GM23338 (cell line): ENCODE measurements at regions not wholly inside any gene's neighbourhood (a gene's known extent, or its start where the extent isn't known, plus 50 kb on each side); places are given as distances from the start of the nearest gene placed in this dataset.

Experiments
- ATAC-seq: fragments of 200-7000 bp; cut with Tn5 transposase; 3 replicates; pipeline ENCODE4 v1.9.1; 2020
- DNase-seq: peaks from one replicate; pipeline ENCODE4 v3.0.0-alpha.2; 2015; ENCODE audit warnings: low spot score
- H2AFZ ChIP-seq: fragments of 200-600 bp; sonication (generic); 2 replicates; pipeline ENCODE4 v1.8.0; 2016; ENCODE audit warnings: antibody characterized with exemption, mild to moderate bottlenecking, moderate library complexity
- H3F3A ChIP-seq: fragments of 200-600 bp; sonication (generic); replicated peaks from 2 replicates; pipeline ENCODE4 v1.8.0; 2017; ENCODE audit warnings: antibody characterized with exemption, mixed run types, low read depth
- H3K27ac ChIP-seq: fragments of 200-600 bp; sonication (generic); 2 replicates; pipeline ENCODE4 v1.6.1; 2016; ENCODE audit warnings: low read depth
- H3K27me3 ChIP-seq: fragments of 200-600 bp; sonication (generic); 2 replicates; pipeline ENCODE4 v1.8.0; 2016; ENCODE audit warnings: mild to moderate bottlenecking, mixed run types, moderate library complexity; ENCODE audit not compliant: insufficient read depth
- H3K36me3 ChIP-seq: fragments of 200-600 bp; sonication (generic); 2 replicates; pipeline ENCODE4 v1.8.0; 2016; ENCODE audit warnings: mild to moderate bottlenecking; ENCODE audit not compliant: insufficient read depth
- H3K4me1 ChIP-seq: fragments of 200-600 bp; sonication (generic); 2 replicates; pipeline ENCODE4 v1.8.0; 2016; ENCODE audit warnings: mild to moderate bottlenecking, moderate library complexity; ENCODE audit not compliant: insufficient read depth
- H3K4me2 ChIP-seq: fragments of 200-600 bp; sonication (generic); 2 replicates; pipeline ENCODE4 v1.7.1; 2017; ENCODE audit warnings: mixed run types
- H3K4me3 ChIP-seq: fragments of 200-600 bp; sonication (generic); 2 replicates; pipeline ENCODE4 v1.6.1; 2016; ENCODE audit warnings: mixed run types
- H3K79me2 ChIP-seq: fragments of 200-600 bp; sonication (generic); replicated peaks from 2 replicates; pipeline ENCODE4 v1.8.0; 2017; ENCODE audit warnings: mild to moderate bottlenecking; ENCODE audit not compliant: insufficient read depth
- H3K9me2 ChIP-seq: fragments of 200-600 bp; sonication (generic); 2 replicates; pipeline ENCODE4 v1.8.0; 2017; ENCODE audit not compliant: insufficient read depth
- H4K20me1 ChIP-seq: fragments of 200-600 bp; sonication (generic); replicated peaks from 2 replicates; pipeline ENCODE4 v1.8.0; 2017; ENCODE audit warnings: mild to moderate bottlenecking; ENCODE audit not compliant: insufficient read depth
- H3K27ac Mint-ChIP-seq: 2 replicates; pipeline ENCODE4 v1.8.0; 2020; ENCODE audit warnings: inconsistent platforms, mild to moderate bottlenecking, moderate library complexity, mixed read lengths
- H3K27me3 Mint-ChIP-seq: 3 replicates; pipeline ENCODE4 v1.8.0; 2022; ENCODE audit warnings: low read depth, mild to moderate bottlenecking, moderate library complexity, mixed read lengths, inconsistent platforms; ENCODE audit not compliant: insufficient read depth, poor library complexity
- H3K36me3 Mint-ChIP-seq: 3 replicates; pipeline ENCODE4 v1.8.0; 2021; ENCODE audit warnings: low read depth, mild to moderate bottlenecking, inconsistent platforms, moderate library complexity, mixed read lengths
- H3K4me1 Mint-ChIP-seq: 3 replicates; pipeline ENCODE4 v1.8.0; 2020; ENCODE audit warnings: mild to moderate bottlenecking, inconsistent platforms, mixed read lengths
- H3K4me3 Mint-ChIP-seq: 3 replicates; pipeline ENCODE4 v1.8.0; 2021; ENCODE audit warnings: moderate library complexity, mild to moderate bottlenecking, inconsistent platforms, mixed read lengths
- H3K9me3 Mint-ChIP-seq: 3 replicates; pipeline ENCODE4 v1.8.0; 2020; ENCODE audit warnings: moderate library complexity, mild to moderate bottlenecking, inconsistent platforms, mixed read lengths
- CREB1 ChIP-seq: fragments of 250-450 bp; sonication (Bioruptor Pico); IDR thresholded peaks from 2 replicates; pipeline ENCODE4 v1.5.0; 2020; ENCODE audit warnings: low read depth, mild to moderate bottlenecking, moderate library complexity
- ETS1 ChIP-seq: IDR thresholded peaks from 2 replicates; pipeline ENCODE4 v1.6.1; 2016; ENCODE audit warnings: antibody characterized with exemption
- EZH2 ChIP-seq: fragments of 200-600 bp; sonication (generic); IDR thresholded peaks from one replicate; pipeline ENCODE4 v1.8.0; 2017; ENCODE audit warnings: antibody characterized with exemption, mild to moderate bottlenecking, low read depth; ENCODE audit not compliant: unreplicated experiment
- EZH2phosphoT487 ChIP-seq: fragments of 200-600 bp; sonication (generic); IDR thresholded peaks from one replicate; pipeline ENCODE4 v1.8.1; 2018; ENCODE audit warnings: antibody characterized with exemption; ENCODE audit not compliant: unreplicated experiment
- JUNB ChIP-seq: IDR thresholded peaks from one replicate; pipeline ENCODE4 v1.6.1; 2016; ENCODE audit warnings: antibody characterized with exemption; ENCODE audit not compliant: unreplicated experiment
- NANOG ChIP-seq: IDR thresholded peaks from 2 replicates; pipeline ENCODE4 v1.6.1; 2016; ENCODE audit warnings: antibody characterized with exemption, borderline replicate concordance
- POLR2AphosphoS5 ChIP-seq: IDR thresholded peaks from 2 replicates; pipeline ENCODE4 v1.6.1; 2016; ENCODE audit warnings: antibody characterized with exemption, low read depth
- REST ChIP-seq: IDR thresholded peaks from one replicate; pipeline ENCODE4 v1.6.1; 2018; ENCODE audit warnings: antibody characterized with exemption; ENCODE audit not compliant: unreplicated experiment
- STAT1 ChIP-seq: IDR thresholded peaks from one replicate; pipeline ENCODE4 v1.6.1; 2016; ENCODE audit warnings: antibody characterized with exemption; ENCODE audit not compliant: unreplicated experiment
- ZNF114 ChIP-seq: fragments of 250-450 bp; sonication (Bioruptor Pico); IDR thresholded peaks from 2 replicates; pipeline ENCODE4 v1.5.0; 2020; ENCODE audit warnings: mild to moderate bottlenecking, moderate library complexity
- ZNF331 ChIP-seq: fragments of 250-450 bp; sonication (Bioruptor Pico); IDR thresholded peaks from 2 replicates; pipeline ENCODE4 v1.5.0; 2020; ENCODE audit warnings: low read depth, mild to moderate bottlenecking, moderate library complexity
- TF ChIP-seq, protein P1 (sequence below), 2 experiments: fragments of 200-600 bp in 1 of 2; sonication (generic) in 1 of 2; conservative IDR thresholded peaks; 2 replicates each; pipeline versions ENCODE4 v1.5.1 to v1.6.1; 2016 to 2017; ENCODE audit warnings: antibody characterized with exemption in 2 of 2, low read depth in 2 of 2, mild to moderate bottlenecking in 2 of 2, moderate library complexity in 1 of 2
- TF ChIP-seq, protein P2 (sequence below): fragments of 250-450 bp; sonication (Bioruptor Pico); IDR thresholded peaks from 2 replicates; pipeline ENCODE4 v1.5.0; 2020; ENCODE audit warnings: mild to moderate bottlenecking, moderate library complexity

DNA sequence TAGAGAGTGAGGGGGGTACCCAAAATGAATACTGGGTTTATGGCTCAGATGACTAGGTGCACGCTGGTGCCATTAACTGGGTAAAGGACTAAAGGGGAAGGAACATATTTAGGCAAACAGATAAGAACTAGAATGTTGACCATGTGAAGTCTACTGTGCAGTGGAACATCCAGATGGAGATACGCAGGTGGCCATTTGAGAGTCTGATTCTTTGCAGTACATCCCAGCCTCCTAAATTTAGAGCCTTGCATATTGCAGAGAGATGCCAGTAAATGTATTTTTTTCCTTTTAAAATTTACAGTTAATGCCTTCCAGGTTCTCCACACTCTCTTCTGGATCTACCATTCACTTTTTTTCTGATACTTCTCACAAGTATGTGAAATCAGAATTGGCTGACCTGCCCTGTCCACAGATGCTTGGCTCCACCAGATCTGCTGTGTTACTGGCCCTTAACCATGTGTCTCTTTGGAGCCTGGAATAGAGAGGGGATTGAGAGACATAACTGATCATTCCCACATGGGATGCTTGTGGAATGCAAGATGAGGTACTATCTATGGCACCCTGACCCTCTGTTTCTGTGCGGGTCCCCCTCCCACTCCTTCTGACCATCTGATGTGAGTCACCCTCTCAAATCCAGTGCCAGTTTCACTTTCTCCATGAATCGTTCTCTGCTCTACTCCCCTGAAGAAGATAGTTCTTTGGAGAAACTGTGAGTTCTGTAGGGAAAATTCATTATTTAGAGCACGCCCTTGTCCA is 77.0 kb upstream of the NCAM1 start:
- TF ChIP-seq POLR2AphosphoS5 (no peak), REST (no peak), CREB1 (CRISPR knock-in tag) (no peak), NANOG (no peak), EZH2 (no peak), EZH2phosphoT487 (no peak), ZNF331 (CRISPR knock-in tag) (no peak), ETS1 (no peak), STAT1 (no peak), JUNB (no peak), ZNF114 (no peak)
- TF ChIP-seq, protein P1, sequence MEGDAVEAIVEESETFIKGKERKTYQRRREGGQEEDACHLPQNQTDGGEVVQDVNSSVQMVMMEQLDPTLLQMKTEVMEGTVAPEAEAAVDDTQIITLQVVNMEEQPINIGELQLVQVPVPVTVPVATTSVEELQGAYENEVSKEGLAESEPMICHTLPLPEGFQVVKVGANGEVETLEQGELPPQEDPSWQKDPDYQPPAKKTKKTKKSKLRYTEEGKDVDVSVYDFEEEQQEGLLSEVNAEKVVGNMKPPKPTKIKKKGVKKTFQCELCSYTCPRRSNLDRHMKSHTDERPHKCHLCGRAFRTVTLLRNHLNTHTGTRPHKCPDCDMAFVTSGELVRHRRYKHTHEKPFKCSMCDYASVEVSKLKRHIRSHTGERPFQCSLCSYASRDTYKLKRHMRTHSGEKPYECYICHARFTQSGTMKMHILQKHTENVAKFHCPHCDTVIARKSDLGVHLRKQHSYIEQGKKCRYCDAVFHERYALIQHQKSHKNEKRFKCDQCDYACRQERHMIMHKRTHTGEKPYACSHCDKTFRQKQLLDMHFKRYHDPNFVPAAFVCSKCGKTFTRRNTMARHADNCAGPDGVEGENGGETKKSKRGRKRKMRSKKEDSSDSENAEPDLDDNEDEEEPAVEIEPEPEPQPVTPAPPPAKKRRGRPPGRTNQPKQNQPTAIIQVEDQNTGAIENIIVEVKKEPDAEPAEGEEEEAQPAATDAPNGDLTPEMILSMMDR (conservative IDR thresholded peaks at IDR 0.05; ENCODE audit: low read depth in 2 of 2), result no peak
- TF ChIP-seq, protein P2, sequence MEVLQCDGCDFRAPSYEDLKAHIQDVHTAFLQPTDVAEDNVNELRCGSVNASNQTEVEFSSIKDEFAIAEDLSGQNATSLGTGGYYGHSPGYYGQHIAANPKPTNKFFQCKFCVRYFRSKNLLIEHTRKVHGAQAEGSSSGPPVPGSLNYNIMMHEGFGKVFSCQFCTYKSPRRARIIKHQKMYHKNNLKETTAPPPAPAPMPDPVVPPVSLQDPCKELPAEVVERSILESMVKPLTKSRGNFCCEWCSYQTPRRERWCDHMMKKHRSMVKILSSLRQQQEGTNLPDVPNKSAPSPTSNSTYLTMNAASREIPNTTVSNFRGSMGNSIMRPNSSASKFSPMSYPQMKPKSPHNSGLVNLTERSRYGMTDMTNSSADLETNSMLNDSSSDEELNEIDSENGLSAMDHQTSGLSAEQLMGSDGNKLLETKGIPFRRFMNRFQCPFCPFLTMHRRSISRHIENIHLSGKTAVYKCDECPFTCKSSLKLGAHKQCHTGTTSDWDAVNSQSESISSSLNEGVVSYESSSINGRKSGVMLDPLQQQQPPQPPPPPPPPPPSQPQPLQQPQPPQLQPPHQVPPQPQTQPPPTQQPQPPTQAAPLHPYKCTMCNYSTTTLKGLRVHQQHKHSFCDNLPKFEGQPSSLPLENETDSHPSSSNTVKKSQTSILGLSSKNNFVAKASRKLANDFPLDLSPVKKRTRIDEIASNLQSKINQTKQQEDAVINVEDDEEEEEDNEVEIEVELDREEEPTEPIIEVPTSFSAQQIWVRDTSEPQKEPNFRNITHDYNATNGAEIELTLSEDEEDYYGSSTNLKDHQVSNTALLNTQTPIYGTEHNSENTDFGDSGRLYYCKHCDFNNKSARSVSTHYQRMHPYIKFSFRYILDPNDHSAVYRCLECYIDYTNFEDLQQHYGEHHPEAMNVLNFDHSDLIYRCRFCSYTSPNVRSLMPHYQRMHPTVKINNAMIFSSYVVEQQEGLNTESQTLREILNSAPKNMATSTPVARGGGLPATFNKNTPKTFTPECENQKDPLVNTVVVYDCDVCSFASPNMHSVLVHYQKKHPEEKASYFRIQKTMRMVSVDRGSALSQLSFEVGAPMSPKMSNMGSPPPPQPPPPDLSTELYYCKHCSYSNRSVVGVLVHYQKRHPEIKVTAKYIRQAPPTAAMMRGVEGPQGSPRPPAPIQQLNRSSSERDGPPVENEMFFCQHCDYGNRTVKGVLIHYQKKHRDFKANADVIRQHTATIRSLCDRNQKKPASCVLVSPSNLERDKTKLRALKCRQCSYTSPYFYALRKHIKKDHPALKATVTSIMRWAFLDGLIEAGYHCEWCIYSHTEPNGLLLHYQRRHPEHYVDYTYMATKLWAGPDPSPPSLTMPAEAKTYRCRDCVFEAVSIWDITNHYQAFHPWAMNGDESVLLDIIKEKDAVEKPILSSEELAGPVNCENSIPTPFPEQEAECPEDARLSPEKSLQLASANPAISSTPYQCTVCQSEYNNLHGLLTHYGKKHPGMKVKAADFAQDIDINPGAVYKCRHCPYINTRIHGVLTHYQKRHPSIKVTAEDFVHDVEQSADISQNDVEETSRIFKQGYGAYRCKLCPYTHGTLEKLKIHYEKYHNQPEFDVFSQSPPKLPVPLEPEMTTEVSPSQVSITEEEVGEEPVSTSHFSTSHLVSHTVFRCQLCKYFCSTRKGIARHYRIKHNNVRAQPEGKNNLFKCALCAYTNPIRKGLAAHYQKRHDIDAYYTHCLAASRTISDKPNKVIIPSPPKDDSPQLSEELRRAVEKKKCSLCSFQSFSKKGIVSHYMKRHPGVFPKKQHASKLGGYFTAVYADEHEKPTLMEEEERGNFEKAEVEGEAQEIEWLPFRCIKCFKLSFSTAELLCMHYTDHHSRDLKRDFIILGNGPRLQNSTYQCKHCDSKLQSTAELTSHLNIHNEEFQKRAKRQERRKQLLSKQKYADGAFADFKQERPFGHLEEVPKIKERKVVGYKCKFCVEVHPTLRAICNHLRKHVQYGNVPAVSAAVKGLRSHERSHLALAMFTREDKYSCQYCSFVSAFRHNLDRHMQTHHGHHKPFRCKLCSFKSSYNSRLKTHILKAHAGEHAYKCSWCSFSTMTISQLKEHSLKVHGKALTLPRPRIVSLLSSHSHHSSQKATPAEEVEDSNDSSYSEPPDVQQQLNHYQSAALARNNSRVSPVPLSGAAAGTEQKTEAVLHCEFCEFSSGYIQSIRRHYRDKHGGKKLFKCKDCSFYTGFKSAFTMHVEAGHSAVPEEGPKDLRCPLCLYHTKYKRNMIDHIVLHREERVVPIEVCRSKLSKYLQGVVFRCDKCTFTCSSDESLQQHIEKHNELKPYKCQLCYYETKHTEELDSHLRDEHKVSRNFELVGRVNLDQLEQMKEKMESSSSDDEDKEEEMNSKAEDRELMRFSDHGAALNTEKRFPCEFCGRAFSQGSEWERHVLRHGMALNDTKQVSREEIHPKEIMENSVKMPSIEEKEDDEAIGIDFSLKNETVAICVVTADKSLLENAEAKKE, result no peak

More for the DNA sequence above, 77.0 kb upstream of the NCAM1 start:
- H3K4me2 ChIP-seq, result no peak overlapping the region
- H3K27me3 ChIP-seq, result no peaks in the 10 kb centered on the region
- no peak for DNase-seq
- H3K27ac ChIP-seq, result no peak overlapping the region
- H3K36me3 ChIP-seq, result no peaks in the 10 kb centered on the region
- H3K4me3 ChIP-seq, result no peak overlapping the region
- H4K20me1 ChIP-seq, result no peaks in the 10 kb centered on the region
- no peaks in the 10 kb centered on the region for H3K9me2 ChIP-seq
- Mint-ChIP-seq H3K36me3 (no peaks in the 10 kb centered on the region), H3K4me1 (no peaks in the 10 kb centered on the region), H3K27ac (no peak overlapping the region), H3K4me3 (no peak overlapping the region), H3K27me3 (peaks cover 4% of the 10 kb centered on the region), H3K9me3 (no peaks in the 10 kb centered on the region)
- ATAC-seq, result no peak
- no peaks in the 10 kb centered on the region for H3K4me1 ChIP-seq
- H3F3A ChIP-seq, result no peaks in the 10 kb centered on the region
- H2AFZ ChIP-seq, result no peak overlapping the region
- H3K79me2 ChIP-seq, result no peaks in the 10 kb centered on the region
